ENCODE measurements at regions not wholly inside any gene's neighbourhood (a gene's known extent, or its start where the extent isn't known, plus 50 kb on each side); places are given as distances from the start of the nearest gene placed in this dataset.

GRCh38 chr16:25523183-25523582 is 168.6 kb upstream of the HS3ST4 start:
- ChIA-PET POLR2A (no interaction called here), CTCF (no interaction called here)
- no peak for TF ChIP-seq MAX (CRISPR knock-in tag; IDR thresholded peaks at IDR 0.05)
- no peak for DNase-seq (ENCODE audit: low spot score)
- no peak overlapping the region for H3K4me3 Mint-ChIP-seq
- H3K27ac Mint-ChIP-seq: peak overlapping the region; percentile 86
- no peaks in the 10 kb centered on the region; the same call in 1 of the 2 replicates for H3K27me3 Mint-ChIP-seq (ENCODE audit: low read depth)
- no peaks in the 10 kb centered on the region for H3K36me3 Mint-ChIP-seq
- ATAC-seq: peak; percentile 84
- peaks cover 24% of the 10 kb centered on the region for H3K4me1 Mint-ChIP-seq
- H3K9me3 Mint-ChIP-seq: peaks cover 7% of the 10 kb centered on the region

- H3K4me1 Mint-ChIP-seq: no peaks in the 10 kb centered on the region
- H3K36me3 Mint-ChIP-seq: no peaks in the 10 kb centered on the region
- TF ChIP-seq ATF3 (CRISPR knock-in tag; conservative IDR thresholded peaks at IDR 0.05) (no peak), IRF1 (CRISPR knock-in tag; IDR thresholded peaks at IDR 0.05) (no peak), SMAD3 (CRISPR knock-in tag; IDR thresholded peaks at IDR 0.05; ENCODE audit: borderline replicate concordance) (no peak), GABPB1 (CRISPR knock-in tag; IDR thresholded peaks at IDR 0.05) (no peak), ZNF219 (CRISPR knock-in tag; IDR thresholded peaks at IDR 0.05; ENCODE audit: borderline replicate concordance) (no peak), ZNF425 (CRISPR knock-in tag; conservative IDR thresholded peaks at IDR 0.05) (no peak), CTCF (IDR thresholded peaks at IDR 0.05) (no peak), ARID4B (CRISPR knock-in tag; IDR thresholded peaks at IDR 0.05; ENCODE audit: borderline replicate concordance) (no peak), ZNF396 (CRISPR knock-in tag; IDR thresholded peaks at IDR 0.05; ENCODE audit: borderline replicate concordance) (no peak), ZNF317 (CRISPR knock-in tag; IDR thresholded peaks at IDR 0.05; ENCODE audit: borderline replicate concordance, low read depth) (no peak)
Measured at GRCh38 chr16:25512041-25512440, 179.7 kb upstream of the HS3ST4 start.

GRCh38 chr16:25509456-25509855 is 182.3 kb upstream of the HS3ST4 start:
- DNase-seq (ENCODE audit: low spot score) (no peak), ATAC-seq (no peak)
- Mint-ChIP-seq H3K4me3 (no peak overlapping the region), H3K9me3 (peaks cover 5% of the 10 kb centered on the region; the same call in 1 of the 2 replicates), H3K36me3 (no peaks in the 10 kb centered on the region), H3K27ac (no peak overlapping the region), H3K27me3 (ENCODE audit: low read depth) (no peaks in the 10 kb centered on the region), H3K4me1 (no peaks in the 10 kb centered on the region)
- TF ChIP-seq HMGXB4 (CRISPR knock-in tag; IDR thresholded peaks at IDR 0.05) (no peak), STAT6 (CRISPR knock-in tag; conservative IDR thresholded peaks at IDR 0.05; ENCODE audit: low read depth) (no peak), OVOL2 (CRISPR knock-in tag; IDR thresholded peaks at IDR 0.05; ENCODE audit: borderline replicate concordance) (no peak), FOXJ3 (CRISPR knock-in tag; IDR thresholded peaks at IDR 0.05; ENCODE audit: borderline replicate concordance) (no peak), CREB1 (CRISPR knock-in tag; IDR thresholded peaks at IDR 0.05) (no peak), ATF1 (CRISPR knock-in tag; IDR thresholded peaks at IDR 0.05) (no peak)
- CTCF ChIA-PET: no interaction called here
- POLR2A ChIA-PET: no interaction called here

More at GRCh38 chr16:25512041-25512440, 179.7 kb upstream of the HS3ST4 start:
- CTCF ChIA-PET: interaction anchor here (0.6 kb wide), 1 partner anchor 179 kb away, joined by 4 read pairs; no protein-coding TSS in a partner anchor
- DNase-seq (ENCODE audit: low spot score) (no peak), ATAC-seq (no peak)
- no peak overlapping the region for H3K27ac Mint-ChIP-seq
- no peak overlapping the region for H3K4me3 Mint-ChIP-seq
- peaks cover 14% of the 10 kb centered on the region for H3K9me3 Mint-ChIP-seq
- POLR2A ChIA-PET: no interaction called here
- H3K27me3 Mint-ChIP-seq (ENCODE audit: low read depth): no peaks in the 10 kb centered on the region

Data from WTC11 (cell line).